ENCODE measurements at regions not wholly inside any gene's neighbourhood (a gene's known extent, or its start where the extent isn't known, plus 50 kb on each side); places are given as distances from the start of the nearest gene placed in this dataset.

GRCh38 chr2:199707593-199708185 is 143.3 kb downstream of the FTCDNL1 start:
- in situ Hi-C loops (cut with MboI; ENCODE audit: low sequenced_read_pairs, unreplicated experiment): no loop called here
- TF ChIP-seq CTCF (IDR thresholded peaks at IDR 0.05; ENCODE audit: borderline replicate concordance, control extremely low read depth, extremely low read depth, insufficient read depth, missing control alignments): no peak
- no peak for DNase-seq (ENCODE audit: low spot score)

- TF ChIP-seq CTCF (IDR thresholded peaks at IDR 0.05; ENCODE audit: borderline replicate concordance, control extremely low read depth, extremely low read depth, insufficient read depth, missing control alignments): no peak
- no peak for DNase-seq (ENCODE audit: low spot score)
- in situ Hi-C loops (cut with MboI; ENCODE audit: low sequenced_read_pairs, unreplicated experiment): no loop called here
These were observed 145.5 kb downstream of the FTCDNL1 start for GRCh38 chr2:199705538-199705937.

GRCh38 chr2:199704358-199705238 is 146.4 kb downstream of the FTCDNL1 start:
- peak; percentile 43 for TF ChIP-seq CTCF (IDR thresholded peaks at IDR 0.05; ENCODE audit: borderline replicate concordance, control extremely low read depth, extremely low read depth, insufficient read depth, missing control alignments)
- DNase-seq (ENCODE audit: low spot score): peak; percentile 27
- in situ Hi-C loops (cut with MboI; ENCODE audit: low sequenced_read_pairs, unreplicated experiment): no loop called here

GRCh38 chr2:199703199-199703598 is 147.8 kb downstream of the FTCDNL1 start:
- in situ Hi-C loops (cut with MboI; ENCODE audit: low sequenced_read_pairs, unreplicated experiment): no loop called here
- DNase-seq (ENCODE audit: low spot score): no peak

GRCh38 chr2:199697469-199697868 is 153.5 kb downstream of the FTCDNL1 start:
- no peak for TF ChIP-seq CTCF (IDR thresholded peaks at IDR 0.05; ENCODE audit: borderline replicate concordance, control extremely low read depth, extremely low read depth, insufficient read depth, missing control alignments)
- no peak for DNase-seq (ENCODE audit: low spot score)
- in situ Hi-C loops (cut with MboI; ENCODE audit: low sequenced_read_pairs, unreplicated experiment): no loop called here

More at GRCh38 chr2:199703199-199703598, 147.8 kb downstream of the FTCDNL1 start:
- no peak for TF ChIP-seq CTCF (IDR thresholded peaks at IDR 0.05; ENCODE audit: borderline replicate concordance, control extremely low read depth, extremely low read depth, insufficient read depth, missing control alignments)

GRCh38 chr2:199696048-199696447 is 154.9 kb downstream of the FTCDNL1 start:
- in situ Hi-C loops (cut with MboI; ENCODE audit: low sequenced_read_pairs, unreplicated experiment): no loop called here

More at GRCh38 chr2:199696048-199696447, 154.9 kb downstream of the FTCDNL1 start:
- DNase-seq (ENCODE audit: low spot score): no peak
- TF ChIP-seq CTCF (IDR thresholded peaks at IDR 0.05; ENCODE audit: borderline replicate concordance, control extremely low read depth, extremely low read depth, insufficient read depth, missing control alignments): no peak
